GM13977 (cell line): ENCODE measurements at regions not wholly inside any gene's neighbourhood (a gene's known extent, or its start where the extent isn't known, plus 50 kb on each side); places are given as distances from the start of the nearest gene placed in this dataset.

ENCODE experiments used
- DNase-seq: peaks from one replicate; pipeline ENCODE4 v3.0.0; 2012; ENCODE audit warnings: low spot score
- CTCF ChIP-seq: IDR thresholded peaks from 2 replicates; pipeline ENCODE4 v1.5.1; 2012; ENCODE audit warnings: mild to moderate bottlenecking, control low read depth; ENCODE audit not compliant: insufficient read depth; ENCODE audit errors: extremely low read depth, missing control alignments
- in situ Hi-C: fragments of 300-500 bp; cut with MboI; formaldehyde crosslinking; loops from one replicate; pipeline ENCODE4 v1.12.0; 2022; ENCODE audit warnings: low sequenced_read_pairs, low pct_unique_long_range_greater_than_20kb, mixed read lengths, inconsistent platforms; ENCODE audit not compliant: unreplicated experiment

- no peak for DNase-seq
- in situ Hi-C loops: no loop called here
- TF ChIP-seq CTCF: no peak
Observed at GRCh38 chr5:39475159-39475571, 50.4 kb upstream of the DAB2 start.
